ENCODE measurements at regions not wholly inside any gene's neighbourhood (a gene's known extent, or its start where the extent isn't known, plus 50 kb on each side); places are given as distances from the start of the nearest gene placed in this dataset.

DNA sequence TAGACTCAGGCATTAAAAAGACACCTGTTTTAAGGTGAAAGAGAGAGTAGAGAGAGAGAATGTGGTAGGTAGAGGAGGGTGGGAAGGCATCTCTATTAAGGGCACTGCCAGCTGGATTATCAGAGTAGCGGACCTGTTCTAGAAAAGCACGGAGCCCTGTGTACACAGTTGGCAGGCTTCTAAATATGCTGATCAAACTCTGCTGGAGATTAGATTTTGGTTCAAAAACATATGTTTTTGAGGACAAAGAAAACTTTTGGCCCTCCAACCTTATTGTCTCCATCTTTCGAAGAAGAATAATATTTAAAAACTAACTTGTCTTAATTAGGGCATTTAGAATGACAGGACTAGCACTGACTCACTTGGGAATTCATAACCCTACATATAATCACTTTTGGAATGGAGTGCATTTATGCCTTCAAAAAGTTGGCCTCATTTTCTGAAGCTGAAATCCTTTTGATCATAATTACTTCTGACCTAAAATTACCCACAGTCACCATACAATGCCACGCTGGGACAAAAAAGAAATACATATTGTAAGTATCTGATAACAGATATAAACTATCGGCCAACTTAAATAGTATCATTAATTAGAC, 254.6 kb downstream of the MEIS1 start:
- DNase-seq (ENCODE audit: extremely low read depth, low read depth): no peak

- DNase-seq (ENCODE audit: extremely low read depth, low read depth): no peak
Measured at GRCh38 chr2:66691031-66691965, 256.4 kb downstream of the MEIS1 start.

DNA sequence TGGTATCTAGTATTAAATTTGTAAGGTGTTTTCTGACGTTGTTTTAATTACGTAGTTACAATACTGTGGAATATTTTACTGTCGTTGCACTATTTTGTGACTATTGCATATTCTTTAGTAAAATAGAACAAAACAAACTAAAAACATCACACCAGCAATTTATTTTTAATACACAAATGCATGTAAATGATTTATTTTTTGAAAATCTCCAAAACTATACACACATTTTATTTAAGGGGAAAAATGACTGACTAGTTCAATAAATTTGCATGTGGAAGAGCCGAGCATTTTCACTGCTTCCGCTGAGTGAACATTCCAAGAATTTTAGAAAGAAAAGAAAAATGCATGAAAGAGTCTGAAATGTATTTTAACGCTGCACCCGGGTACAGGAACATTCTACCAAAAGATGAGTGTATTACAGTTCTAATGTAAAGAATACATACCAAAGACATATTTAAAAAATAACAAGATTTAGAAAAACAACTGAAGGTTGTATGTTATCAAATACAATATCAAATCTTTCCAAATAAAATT, 257.7 kb downstream of the MEIS1 start:
- no peak for DNase-seq (ENCODE audit: extremely low read depth, low read depth)

DNA sequence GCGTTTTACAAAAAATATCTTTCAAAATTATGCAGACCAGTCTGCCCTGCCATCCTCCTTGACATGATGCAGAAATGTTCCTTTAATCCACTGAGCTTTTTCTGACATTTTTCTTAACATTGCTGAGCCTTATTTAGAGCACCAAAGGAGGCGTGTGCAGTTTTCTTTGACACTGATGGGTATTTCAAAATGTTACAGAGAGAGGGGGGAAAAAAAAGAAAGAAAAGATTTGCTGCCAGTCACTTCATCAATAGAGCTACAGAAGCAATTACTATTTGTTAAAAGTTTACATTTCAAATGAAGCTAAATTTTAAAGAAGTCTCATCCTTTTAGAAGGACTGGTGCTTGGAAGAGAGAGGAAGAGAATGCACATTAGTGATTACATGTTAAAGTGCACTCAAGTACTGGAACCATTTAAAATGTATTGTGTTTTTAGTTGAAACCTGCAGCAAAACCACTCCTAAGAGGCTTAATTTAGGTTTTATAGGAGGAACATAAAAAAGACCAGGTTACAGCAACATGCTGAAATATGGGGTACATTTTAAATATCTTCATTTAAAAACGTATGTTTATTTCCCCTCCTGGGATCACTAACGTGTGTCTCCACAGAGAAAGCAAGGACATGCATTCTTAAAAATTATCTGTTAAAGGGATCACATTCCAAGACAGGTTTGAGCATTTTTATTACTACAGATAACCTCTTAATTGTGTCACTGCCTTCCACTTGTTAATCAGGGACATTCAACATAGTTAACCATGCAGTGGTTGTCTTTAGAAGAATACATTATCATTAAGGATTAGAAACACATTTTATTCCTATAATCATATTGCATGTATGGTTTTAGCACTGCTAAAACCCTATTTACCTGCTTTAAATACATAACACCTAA, 258.4 kb downstream of the MEIS1 start:
- no peak for DNase-seq (ENCODE audit: extremely low read depth, low read depth)

DNA sequence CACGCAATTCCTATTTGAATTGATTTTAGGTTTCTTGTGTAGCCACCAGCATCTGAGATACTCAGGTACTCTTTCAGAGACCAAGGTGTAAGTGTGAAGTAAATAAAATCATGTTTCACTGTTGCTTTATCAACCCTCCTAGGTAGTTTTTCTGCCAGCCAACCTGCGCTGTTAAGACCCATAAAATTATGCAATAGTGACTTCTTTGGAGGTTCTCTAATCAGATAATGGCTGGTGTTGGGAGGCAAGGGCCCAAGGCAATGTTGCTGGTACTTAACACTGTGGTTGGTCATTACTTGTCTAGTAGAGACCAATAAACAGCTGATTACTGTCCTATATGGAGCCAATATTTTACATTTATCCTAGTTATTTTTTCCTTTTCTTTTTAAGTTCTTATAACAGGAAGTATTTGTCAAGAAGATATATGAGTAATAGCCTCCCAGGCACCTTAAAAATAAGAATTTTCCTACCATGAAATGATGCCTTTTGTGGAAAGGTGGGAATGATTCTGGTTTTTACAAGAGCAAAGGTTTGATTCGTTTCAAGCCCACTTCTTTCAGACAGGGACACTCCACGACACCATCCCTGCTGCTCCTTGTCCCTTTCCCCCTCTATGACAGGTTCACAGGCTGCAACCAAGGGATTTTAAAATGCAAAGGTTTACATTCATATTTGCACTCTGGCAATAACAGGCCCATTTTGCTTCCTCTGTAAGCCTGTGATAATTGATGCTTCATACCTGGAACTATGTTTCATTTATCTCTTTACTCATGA, 259.3 kb downstream of the MEIS1 start:
- no peak for DNase-seq (ENCODE audit: extremely low read depth, low read depth)

GRCh38 chr2:66695226-66695735, 260.4 kb downstream of the MEIS1 start:
- no peak for DNase-seq (ENCODE audit: extremely low read depth, low read depth)

- no peak for DNase-seq (ENCODE audit: extremely low read depth, low read depth)
Measured at GRCh38 chr2:66696374-66696773, 261.4 kb downstream of the MEIS1 start.

- no peak for DNase-seq (ENCODE audit: extremely low read depth, low read depth)
Measured at GRCh38 chr2:66696886-66697285, 262.0 kb downstream of the MEIS1 start.

DNA sequence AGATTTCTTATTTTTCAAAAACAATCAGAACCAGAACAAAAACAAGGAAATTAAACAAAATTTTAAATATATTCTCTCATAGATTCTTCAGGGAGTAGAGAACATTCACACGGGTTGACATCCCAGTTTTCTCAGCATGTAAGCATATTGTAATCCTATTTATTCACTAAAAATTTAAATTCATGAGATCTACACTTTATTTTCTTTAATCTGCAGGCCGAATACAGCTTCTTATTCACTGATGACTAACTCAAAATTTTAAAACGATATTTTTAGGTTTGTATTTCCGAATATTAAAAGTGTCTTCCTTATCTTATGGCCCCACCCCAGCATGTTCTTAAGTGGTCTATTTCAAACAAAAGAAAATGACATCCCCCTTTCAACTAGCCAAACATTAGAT, 262.4 kb downstream of the MEIS1 start:
- no peak for DNase-seq (ENCODE audit: extremely low read depth, low read depth)

DNA sequence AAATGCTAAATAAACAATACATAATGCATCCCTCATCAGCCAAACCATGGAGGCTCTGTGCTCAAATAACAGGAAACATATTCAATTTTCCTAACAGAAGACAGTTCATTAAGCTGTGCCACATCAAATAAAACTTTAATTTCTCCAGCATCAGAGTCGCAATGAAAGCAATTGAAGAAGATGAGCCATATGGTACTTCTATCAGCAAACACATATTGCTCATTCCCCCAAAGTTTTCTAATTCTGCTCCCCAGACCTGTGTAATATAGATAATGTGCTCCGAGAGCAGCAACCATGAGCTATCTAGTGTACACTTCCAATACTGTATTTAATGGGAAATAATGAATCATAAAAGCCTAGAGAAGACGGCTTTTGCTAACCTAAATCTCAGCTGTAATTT, 263.2 kb downstream of the MEIS1 start:
- DNase-seq (ENCODE audit: extremely low read depth, low read depth): no peak

GRCh38 chr2:66698576-66699239, 263.8 kb downstream of the MEIS1 start:
- no peak for DNase-seq (ENCODE audit: extremely low read depth, low read depth)

DNA sequence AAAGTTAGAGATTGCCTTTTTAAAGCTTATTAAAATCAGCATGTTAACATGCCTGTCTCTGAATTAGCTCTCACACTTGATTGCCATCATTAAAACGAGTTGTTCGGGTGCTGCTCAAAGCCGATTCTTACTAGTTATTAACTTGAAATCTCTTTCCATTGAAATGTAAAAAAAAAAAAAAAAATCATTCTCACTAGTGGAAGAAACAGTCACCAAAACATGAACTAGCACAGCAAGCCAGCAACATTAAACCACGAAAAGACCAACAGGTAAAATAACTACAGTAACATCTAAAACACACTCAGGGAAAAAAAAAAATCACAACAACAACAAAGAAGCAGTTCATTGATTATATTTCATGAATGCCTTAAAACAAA, 264.5 kb downstream of the MEIS1 start:
- DNase-seq (ENCODE audit: extremely low read depth, low read depth): no peak

- no peak for DNase-seq (ENCODE audit: extremely low read depth, low read depth)
Measured at GRCh38 chr2:66699793-66700676, 265.1 kb downstream of the MEIS1 start.

GRCh38 chr2:66700677-66701066, 265.7 kb downstream of the MEIS1 start:
- no peak for DNase-seq (ENCODE audit: extremely low read depth, low read depth)

DNA sequence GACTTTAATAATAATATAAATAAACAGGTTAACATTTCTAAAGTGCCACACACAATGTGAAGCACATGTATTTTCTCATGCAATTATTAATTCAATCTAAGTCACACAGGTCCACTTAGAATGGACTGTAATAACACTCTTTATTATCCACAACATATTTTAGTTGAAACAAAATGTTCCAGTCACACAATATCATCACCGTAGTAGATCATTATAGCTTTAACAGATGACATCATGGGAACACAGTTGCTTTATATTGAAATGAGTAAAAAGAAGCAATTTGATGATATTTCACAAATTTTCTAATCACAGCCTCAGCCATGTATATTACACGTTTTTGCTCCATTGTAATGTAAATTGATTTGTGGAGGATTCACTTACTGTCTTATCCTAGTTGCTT, 266.3 kb downstream of the MEIS1 start:
- DNase-seq (ENCODE audit: extremely low read depth, low read depth): no peak

DNA sequence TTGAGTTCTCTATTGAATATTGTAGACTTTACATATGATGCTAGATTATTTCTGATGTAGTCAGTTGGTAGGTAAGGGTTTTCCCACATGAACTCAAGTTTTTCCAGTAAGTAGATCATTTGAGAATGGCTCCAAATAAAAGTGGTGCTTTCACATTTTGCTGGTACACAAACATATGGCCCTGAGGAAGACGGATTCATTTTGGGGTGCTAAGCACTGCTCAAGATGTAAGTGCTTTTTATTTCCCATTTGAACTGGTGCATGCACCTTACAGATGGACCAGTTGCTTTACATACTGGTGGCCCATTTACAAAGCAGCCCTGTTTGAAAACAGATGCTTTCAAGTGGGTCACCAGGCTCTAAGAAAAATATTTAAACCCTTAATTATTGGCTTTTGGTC, 266.7 kb downstream of the MEIS1 start:
- DNase-seq (ENCODE audit: extremely low read depth, low read depth): no peak

DNA sequence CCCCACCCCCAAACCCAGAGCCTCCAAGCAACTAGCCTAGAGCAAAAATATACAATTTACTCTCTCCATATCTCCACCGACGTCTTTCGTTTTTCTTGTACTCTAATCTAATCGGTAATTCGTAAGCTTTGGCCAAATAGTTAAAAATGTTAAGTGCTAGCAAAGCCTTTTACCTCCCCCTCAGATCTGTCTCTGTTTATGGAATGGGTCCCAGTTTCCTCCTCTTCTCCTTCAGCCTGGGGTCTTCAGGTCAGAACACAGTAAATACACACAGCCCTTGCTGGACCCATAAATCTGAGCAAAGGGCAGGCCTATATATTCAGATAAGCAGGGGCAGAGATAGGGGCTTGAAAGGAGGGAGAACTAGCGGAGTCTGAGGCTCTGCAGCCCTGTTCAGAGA, 267.4 kb downstream of the MEIS1 start:
- DNase-seq (ENCODE audit: extremely low read depth, low read depth): no peak

DNA sequence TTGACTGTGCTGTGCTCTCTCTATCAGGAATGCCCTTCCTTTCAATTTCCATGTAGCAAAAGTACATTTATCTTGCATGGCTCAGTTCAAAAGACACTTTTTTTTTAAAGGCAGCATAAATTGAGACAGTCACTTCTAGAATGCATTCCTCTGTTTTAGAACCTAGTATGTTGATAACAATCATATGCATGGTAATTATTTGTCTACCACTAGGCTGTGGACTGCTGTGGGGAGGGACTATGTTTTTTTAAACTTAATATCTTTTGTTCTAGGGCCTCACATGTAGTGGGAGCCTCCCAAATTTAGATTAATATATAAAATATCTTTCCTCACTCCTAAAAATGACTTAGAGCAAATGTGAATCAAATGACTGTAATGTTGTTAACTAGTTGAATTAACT, 269.9 kb downstream of the MEIS1 start:
- DNase-seq (ENCODE audit: extremely low read depth, low read depth): no peak

GRCh38 chr2:66714610-66715009, 279.7 kb downstream of the MEIS1 start:
- DNase-seq (ENCODE audit: extremely low read depth, low read depth): no peak
